ENCODE measurements at regions not wholly inside any gene's neighbourhood (a gene's known extent, or its start where the extent isn't known, plus 50 kb on each side); places are given as distances from the start of the nearest gene placed in this dataset.

DNA sequence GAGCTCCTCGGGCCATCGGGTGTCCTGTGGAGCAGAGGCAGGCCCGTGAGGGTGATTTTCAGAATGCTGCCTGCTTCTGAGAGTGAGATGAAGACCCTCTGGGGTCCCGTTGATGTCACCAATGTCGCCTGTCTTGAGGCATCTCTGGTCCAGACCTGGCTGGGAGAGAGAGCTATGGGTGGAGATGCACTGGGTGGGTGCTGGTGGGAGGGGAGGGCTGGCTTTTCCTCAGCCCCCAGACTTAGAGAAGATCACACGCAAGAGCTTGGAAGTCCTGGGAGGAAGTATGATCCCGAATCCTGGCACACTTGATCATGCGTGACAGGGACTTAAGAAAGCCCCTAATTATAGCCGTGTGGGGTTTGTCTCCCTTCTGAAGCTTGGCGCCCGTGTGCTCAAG lies 103.2 kb upstream of the CD93 start (continued):
- TF ChIP-seq, protein P1, sequence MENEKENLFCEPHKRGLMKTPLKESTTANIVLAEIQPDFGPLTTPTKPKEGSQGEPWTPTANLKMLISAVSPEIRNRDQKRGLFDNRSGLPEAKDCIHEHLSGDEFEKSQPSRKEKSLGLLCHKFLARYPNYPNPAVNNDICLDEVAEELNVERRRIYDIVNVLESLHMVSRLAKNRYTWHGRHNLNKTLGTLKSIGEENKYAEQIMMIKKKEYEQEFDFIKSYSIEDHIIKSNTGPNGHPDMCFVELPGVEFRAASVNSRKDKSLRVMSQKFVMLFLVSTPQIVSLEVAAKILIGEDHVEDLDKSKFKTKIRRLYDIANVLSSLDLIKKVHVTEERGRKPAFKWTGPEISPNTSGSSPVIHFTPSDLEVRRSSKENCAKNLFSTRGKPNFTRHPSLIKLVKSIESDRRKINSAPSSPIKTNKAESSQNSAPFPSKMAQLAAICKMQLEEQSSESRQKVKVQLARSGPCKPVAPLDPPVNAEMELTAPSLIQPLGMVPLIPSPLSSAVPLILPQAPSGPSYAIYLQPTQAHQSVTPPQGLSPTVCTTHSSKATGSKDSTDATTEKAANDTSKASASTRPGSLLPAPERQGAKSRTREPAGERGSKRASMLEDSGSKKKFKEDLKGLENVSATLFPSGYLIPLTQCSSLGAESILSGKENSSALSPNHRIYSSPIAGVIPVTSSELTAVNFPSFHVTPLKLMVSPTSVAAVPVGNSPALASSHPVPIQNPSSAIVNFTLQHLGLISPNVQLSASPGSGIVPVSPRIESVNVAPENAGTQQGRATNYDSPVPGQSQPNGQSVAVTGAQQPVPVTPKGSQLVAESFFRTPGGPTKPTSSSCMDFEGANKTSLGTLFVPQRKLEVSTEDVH (IDR thresholded peaks at IDR 0.05; ENCODE audit: low read depth, partially characterized antibody), result no peak
- TF ChIP-seq DPF2 (IDR thresholded peaks at IDR 0.05), result no peak
- TF ChIP-seq BHLHE40 (IDR thresholded peaks at IDR 0.05; ENCODE audit: borderline replicate concordance in 1 of 2, low read depth in 2 of 2, low read length in 1 of 2), result no peak

DNA sequence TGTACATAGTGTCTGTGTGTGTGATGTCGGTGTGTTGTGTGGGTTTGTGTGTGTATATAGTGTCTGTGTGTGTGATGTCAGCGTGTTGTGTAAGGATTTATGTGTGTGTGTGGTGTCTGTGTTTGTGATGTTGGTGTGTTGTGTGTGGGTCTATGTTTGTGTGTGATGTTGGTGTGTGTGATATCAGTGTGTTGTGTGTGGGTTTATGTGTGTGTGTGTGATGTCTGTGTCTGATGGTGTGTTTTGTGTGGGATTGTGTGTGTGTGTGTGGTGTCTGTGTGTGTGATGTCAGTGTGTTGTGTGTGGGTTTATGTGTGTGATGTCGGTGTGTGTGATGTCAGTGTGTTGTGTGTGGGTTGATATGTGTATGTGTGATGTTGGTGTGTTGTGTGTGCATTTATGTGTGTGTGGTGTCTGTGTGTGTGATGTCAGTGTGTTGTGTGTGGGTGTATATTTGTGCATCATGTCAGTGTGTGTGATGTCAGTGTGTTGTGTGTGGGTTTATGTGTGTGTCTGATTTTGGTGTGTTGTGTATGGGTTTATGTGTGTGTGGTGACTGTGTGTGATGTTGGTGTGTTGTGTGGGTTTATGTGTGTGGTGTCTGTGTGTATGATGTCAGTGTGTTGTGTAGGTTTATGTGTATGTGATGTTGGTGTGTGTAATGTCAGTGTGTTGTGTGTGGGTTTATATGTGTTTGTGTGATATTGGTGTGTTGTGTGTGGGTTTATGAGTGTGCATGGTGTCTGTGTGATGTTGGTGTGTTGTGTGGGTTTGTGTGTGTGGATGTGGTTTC lies 102.4 kb upstream of the CD93 start:
- no peak for ATAC-seq
- ChIA-PET SMC1A (ENCODE audit: uncharacterized antibody, unreplicated experiment) (no interaction called here), POLR2A (no interaction called here), RAD21 (ENCODE audit: unreplicated experiment) (no interaction called here), CTCF (no interaction called here)
- BruUV-seq (replicated peaks), result no TSS peak
- no peak overlapping the region for H2AFZ ChIP-seq (ENCODE audit: control insufficient read depth, low read depth, low read length)
- no peak overlapping the region for H3K27ac ChIP-seq (ENCODE audit: control insufficient read depth, insufficient read depth)
- no peak overlapping the region for H3K4me2 ChIP-seq (ENCODE audit: control insufficient read depth, insufficient read depth)
- H3K79me2 ChIP-seq (ENCODE audit: control insufficient read depth, insufficient read depth, low read length), result no peaks in the 10 kb centered on the region
- TF ChIP-seq, protein P2, sequence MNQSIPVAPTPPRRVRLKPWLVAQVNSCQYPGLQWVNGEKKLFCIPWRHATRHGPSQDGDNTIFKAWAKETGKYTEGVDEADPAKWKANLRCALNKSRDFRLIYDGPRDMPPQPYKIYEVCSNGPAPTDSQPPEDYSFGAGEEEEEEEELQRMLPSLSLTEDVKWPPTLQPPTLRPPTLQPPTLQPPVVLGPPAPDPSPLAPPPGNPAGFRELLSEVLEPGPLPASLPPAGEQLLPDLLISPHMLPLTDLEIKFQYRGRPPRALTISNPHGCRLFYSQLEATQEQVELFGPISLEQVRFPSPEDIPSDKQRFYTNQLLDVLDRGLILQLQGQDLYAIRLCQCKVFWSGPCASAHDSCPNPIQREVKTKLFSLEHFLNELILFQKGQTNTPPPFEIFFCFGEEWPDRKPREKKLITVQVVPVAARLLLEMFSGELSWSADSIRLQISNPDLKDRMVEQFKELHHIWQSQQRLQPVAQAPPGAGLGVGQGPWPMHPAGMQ (IDR thresholded peaks at IDR 0.05; ENCODE audit: borderline replicate concordance), result peak; percentile 14; the same call in 1 of the 2 replicates
- no peak for TF ChIP-seq NR2C1 (IDR thresholded peaks at IDR 0.05)
- in situ Hi-C loops (cut with MboI) (no loop called here), intact Hi-C loops (cut with micrococcal nuclease; ENCODE audit: unreplicated experiment) (no loop called here)
- no peak overlapping the region for H3K4me3 ChIP-seq
- H3K4me1 ChIP-seq (ENCODE audit: control insufficient read depth, insufficient read depth, low read length), result no peaks in the 10 kb centered on the region
- WGBS (ENCODE audit: insufficient coverage, insufficient replicate concordance, low lambda C conversion rate, missing lambda C conversion rate), result 47% methylated on average over 3 of the region's 3 CpGs
- no peak for DNase-seq (ENCODE audit: low read depth, low spot score)
- H3K36me3 ChIP-seq (ENCODE audit: control insufficient read depth in 2 of 2, insufficient read depth in 2 of 2, low read length in 1 of 2), result no peaks in the 10 kb centered on the region
- no peaks in the 10 kb centered on the region; a peak in 1 of 4 replicates for H3K27me3 ChIP-seq (replicated peaks in 1 of 2; ENCODE audit: control insufficient read depth in 2 of 2, insufficient read depth in 2 of 2, low read length in 1 of 2)
- H3K9ac ChIP-seq (ENCODE audit: control insufficient read depth, insufficient read depth, low read length), result no peak overlapping the region
- FAIRE-seq, result peak; percentile 73
- no peaks in the 10 kb centered on the region; the same call in 2 of the 3 replicates for H3K9me3 ChIP-seq (replicated peaks; ENCODE audit: control insufficient read depth, insufficient read depth, low read length)
- no peaks in the 10 kb centered on the region for H4K20me1 ChIP-seq (ENCODE audit: control insufficient read depth, insufficient read depth)

Measured in GM12878 (cell line).